GM20000 (cell line): ENCODE measurements at regions not wholly inside any gene's neighbourhood (a gene's known extent, or its start where the extent isn't known, plus 50 kb on each side); places are given as distances from the start of the nearest gene placed in this dataset.

Experiments
- DNase-seq: peaks from one replicate; pipeline ENCODE4 v3.0.0; 2012; ENCODE audit warnings: low spot score
- CTCF ChIP-seq: IDR thresholded peaks from 2 replicates; pipeline ENCODE4 v1.5.1; 2012; ENCODE audit warnings: mild to moderate bottlenecking, control low read depth; ENCODE audit errors: extremely low read depth, missing control alignments

GRCh38 chr2:8538531-8538930, 143.3 kb upstream of the ID2 start:
- DNase-seq, result no peak
- no peak for TF ChIP-seq CTCF

- no peak for DNase-seq
- no peak for TF ChIP-seq CTCF
Observed at GRCh38 chr2:8538931-8539621, 142.8 kb upstream of the ID2 start.

GRCh38 chr2:8539743-8540551, 141.9 kb upstream of the ID2 start:
- no peak for TF ChIP-seq CTCF
- DNase-seq, result no peak

- DNase-seq, result no peak
- no peak for TF ChIP-seq CTCF
Observed at GRCh38 chr2:8540552-8541055, 141.3 kb upstream of the ID2 start.

- no peak for DNase-seq
- no peak for TF ChIP-seq CTCF
Observed at GRCh38 chr2:8541223-8541622, 140.6 kb upstream of the ID2 start.

- no peak for DNase-seq
- no peak for TF ChIP-seq CTCF
Observed at GRCh38 chr2:8541636-8542035, 140.2 kb upstream of the ID2 start.

GRCh38 chr2:8542381-8543059, 139.3 kb upstream of the ID2 start:
- TF ChIP-seq CTCF, result no peak
- DNase-seq, result no peak
